SK-N-SH (cell line): ENCODE measurements at regions not wholly inside any gene's neighbourhood (a gene's known extent, or its start where the extent isn't known, plus 50 kb on each side); places are given as distances from the start of the nearest gene placed in this dataset.

Experiments used
- CTCF ChIA-PET: fragments of 300-600, 350-600 bp; formaldehyde crosslinking; extraction: SDS; loops from one replicate; lab custom pipeline; 2021; lab: Yijun Ruan, JAX
- POLR2A ChIA-PET: fragments of 350-600 bp; sonication (Branson Sonifier 250); formaldehyde crosslinking; extraction: SDS; loops from one replicate; lab custom pipeline; 2020; ENCODE audit warnings: antibody characterized with exemption, inconsistent platforms; lab: Yijun Ruan, JAX
- DNase-seq: peaks from one replicate; pipeline ENCODE4 v3.0.0; 2012
- H2AFZ ChIP-seq: fragments of 200-600 bp; sonication (generic); 2 replicates; pipeline ENCODE4 v1.8.1; 2016; ENCODE audit warnings: antibody characterized with exemption, mild to moderate bottlenecking, low read depth
- H3F3A ChIP-seq: fragments of 200-600 bp; sonication (generic); replicated peaks from 2 replicates; pipeline ENCODE3; 2016; ENCODE audit warnings: antibody characterized with exemption, mild to moderate bottlenecking; ENCODE audit not compliant: insufficient read depth
- H3K27ac ChIP-seq, 2 experiments: fragments of 200-500 bp in 1 of 2; fragments of 200-600 bp in 1 of 2; sonication (Bioruptor generic) in 1 of 2; sonication (generic), shearing (Covaris generic) in 1 of 2; 2 replicates each; pipeline versions ENCODE4 v1.5.1 to v1.6.1; 2014 to 2016; ENCODE audit warnings: low read depth in 2 of 2, inconsistent platforms in 1 of 2, low read length in 1 of 2, mild to moderate bottlenecking in 1 of 2, mixed read lengths in 1 of 2
- H3K27me3 ChIP-seq: fragments of 200-600 bp; sonication (generic), shearing (Covaris generic); 2 replicates; pipeline ENCODE4 v1.6.1; 2016; ENCODE audit warnings: mixed run types; ENCODE audit not compliant: insufficient read depth
- H3K36me3 ChIP-seq, 2 experiments: fragments of 200-500 bp in 1 of 2; fragments of 200-600 bp in 1 of 2; sonication (Bioruptor generic) in 1 of 2; sonication (generic) in 1 of 2; replicated peaks in 1 of 2; 2 replicates each; pipeline versions ENCODE3 to v1.5.1; 2014 to 2016; ENCODE audit warnings: low read length in 1 of 2, mild to moderate bottlenecking in 1 of 2; ENCODE audit not compliant: insufficient read depth in 2 of 2, control insufficient read depth in 1 of 2
- H3K4me1 ChIP-seq, 2 experiments: fragments of 200-500 bp in 1 of 2; fragments of 200-600 bp in 1 of 2; sonication (Bioruptor generic) in 1 of 2; sonication (generic), shearing (Covaris generic) in 1 of 2; 2 replicates each; pipeline versions ENCODE4 v1.5.1 to v1.6.1; 2014 to 2016; ENCODE audit warnings: low read depth in 1 of 2, low read length in 1 of 2, mixed run types in 1 of 2; ENCODE audit not compliant: insufficient read depth in 2 of 2, control insufficient read depth in 1 of 2
- H3K4me2 ChIP-seq: fragments of 200-600 bp; sonication (generic), shearing (Covaris generic); 2 replicates; pipeline ENCODE4 v1.6.1; 2017; ENCODE audit warnings: mixed run types
- H3K4me3 ChIP-seq, 2 experiments: fragments of 200-500 bp in 1 of 2; fragments of 200-600 bp in 1 of 2; sonication (Bioruptor generic) in 1 of 2; sonication (generic), shearing (Covaris generic) in 1 of 2; 2 replicates each; pipeline versions ENCODE4 v1.5.1 to v1.8.1; 2014 to 2016; ENCODE audit warnings: low read depth in 2 of 2, inconsistent platforms in 1 of 2, low read length in 1 of 2, mild to moderate bottlenecking in 1 of 2, mixed read lengths in 1 of 2, moderate library complexity in 1 of 2
- H3K79me2 ChIP-seq: fragments of 200-600 bp; sonication (generic); 2 replicates; pipeline ENCODE4 v1.8.1; 2017; ENCODE audit warnings: mild to moderate bottlenecking; ENCODE audit not compliant: insufficient read depth
- H3K9ac ChIP-seq: fragments of 200-600 bp; sonication (generic); 2 replicates; pipeline ENCODE4 v1.6.1; 2017; ENCODE audit warnings: mixed run types
- H3K9me2 ChIP-seq: fragments of 200-600 bp; sonication (generic); 2 replicates; pipeline ENCODE4 v1.6.1; 2017; ENCODE audit warnings: mixed run types
- H3K9me3 ChIP-seq: fragments of 200-600 bp; sonication (generic); 2 replicates; pipeline ENCODE4 v1.6.1; 2017; ENCODE audit warnings: mixed run types, mild to moderate bottlenecking, moderate library complexity
- H4K20me1 ChIP-seq: fragments of 200-600 bp; sonication (generic); 2 replicates; pipeline ENCODE4 v1.6.1; 2017; ENCODE audit warnings: mild to moderate bottlenecking, mixed run types; ENCODE audit not compliant: insufficient read depth
- CHD2 ChIP-seq: fragments of 150-350 bp; IDR thresholded peaks from 2 replicates; pipeline ENCODE4 v1.6.1; 2018; ENCODE audit warnings: low read length; ENCODE audit not compliant: partially characterized antibody
- CTCF ChIP-seq: fragments of 200-600 bp; sonication (generic); IDR thresholded peaks from 2 replicates; pipeline ENCODE4 v1.6.1; 2017; ENCODE audit warnings: antibody characterized with exemption, mild to moderate bottlenecking, moderate library complexity
- ELF1 ChIP-seq: IDR thresholded peaks from 2 replicates; pipeline ENCODE4 v1.4.0; 2012
- EP300 ChIP-seq, 2 experiments: IDR thresholded peaks; 2 replicates each; pipeline versions ENCODE4 v1.4.0 to v1.6.1; 2012; ENCODE audit warnings: borderline replicate concordance in 1 of 2, low read depth in 1 of 2, low read length in 1 of 2
- EZH2phosphoT487 ChIP-seq: fragments of 200-600 bp; sonication (generic); IDR thresholded peaks from 2 replicates; pipeline ENCODE4 v1.6.1; 2017; ENCODE audit warnings: low read depth, mixed run types, mild to moderate bottlenecking, antibody characterized with exemption, moderate library complexity, borderline replicate concordance
- GABPA ChIP-seq: IDR thresholded peaks from 2 replicates; pipeline ENCODE4 v1.4.0; 2012; ENCODE audit warnings: low read depth, mild to moderate bottlenecking
- GATA2 ChIP-seq: sonication (generic); formaldehyde crosslinking; IDR thresholded peaks from 2 replicates; pipeline ENCODE4 v1.5.0; 2020; ENCODE audit warnings: mild to moderate bottlenecking, missing genetic modification reagents
- IRF3 ChIP-seq: fragments of 150-350 bp; IDR thresholded peaks from 2 replicates; pipeline ENCODE4 v1.6.1; 2016; ENCODE audit warnings: mild to moderate bottlenecking, low read depth, low read length
- JUND ChIP-seq: IDR thresholded peaks from 2 replicates; pipeline ENCODE4 v1.4.0; 2012
- MEF2A ChIP-seq: IDR thresholded peaks from 2 replicates; pipeline ENCODE4 v1.4.0; 2012; ENCODE audit warnings: low read depth, borderline replicate concordance
- NFIC ChIP-seq: IDR thresholded peaks from 2 replicates; pipeline ENCODE4 v1.4.0; 2012; ENCODE audit warnings: borderline replicate concordance
- REST ChIP-seq: IDR thresholded peaks from 2 replicates; pipeline ENCODE4 v1.6.1; 2012; ENCODE audit warnings: mild to moderate bottlenecking, low read depth, low read length, moderate library complexity
- SMC3 ChIP-seq: IDR thresholded peaks from 2 replicates; pipeline ENCODE4 v1.6.1; 2012; ENCODE audit warnings: low read depth, low read length, improper control_type of control experiment
- TAF1 ChIP-seq: IDR thresholded peaks from 2 replicates; pipeline ENCODE4 v1.6.1; 2012; ENCODE audit warnings: low read depth, mild to moderate bottlenecking, low read length, moderate library complexity, borderline replicate concordance
- TCF12 ChIP-seq: IDR thresholded peaks from 2 replicates; pipeline ENCODE4 v1.4.0; 2012
- TEAD4 ChIP-seq: IDR thresholded peaks from 2 replicates; pipeline ENCODE4 v1.4.0; 2012; ENCODE audit warnings: mild to moderate bottlenecking, borderline replicate concordance; ENCODE audit not compliant: insufficient read depth
- USF1 ChIP-seq: IDR thresholded peaks from 2 replicates; pipeline ENCODE4 v1.4.0; 2012; ENCODE audit warnings: low read depth, borderline replicate concordance
- YY1 ChIP-seq: IDR thresholded peaks from 2 replicates; pipeline ENCODE4 v1.4.0; 2012; ENCODE audit warnings: low read depth, mild to moderate bottlenecking
- ZBTB33 ChIP-seq: IDR thresholded peaks from 2 replicates; pipeline ENCODE4 v1.4.0; 2012; ENCODE audit warnings: low read depth, borderline replicate concordance
- WGBS: methylation state at CpG from one replicate; pipeline ENCODE4 v1.1.6; 2017; ENCODE audit warnings: low lambda C conversion rate; 5-methylcytosine and 5-hydroxymethylcytosine counted together

- H3K4me1 ChIP-seq: peaks cover 0 to 11% of the 10 kb centered on the region in 2 experiments; a peak in 1 of 4 replicates
- no peaks in the 10 kb centered on the region for H3F3A ChIP-seq
- TF ChIP-seq EP300 (IDR thresholded peaks at IDR 0.05; ENCODE audit: borderline replicate concordance in 1 of 2, low read depth in 1 of 2, low read length in 1 of 2): no peak
- TF ChIP-seq TCF12: no peak
- no peak for TF ChIP-seq REST
- TF ChIP-seq IRF3: no peak
- TF ChIP-seq MEF2A: no peak
- no peak for TF ChIP-seq CTCF
- no peak for TF ChIP-seq SMC3
- TF ChIP-seq TEAD4: no peak
- TF ChIP-seq EZH2phosphoT487: no peak
- TF ChIP-seq YY1: no peak
- TF ChIP-seq NFIC: no peak
- no peak for TF ChIP-seq ZBTB33
- no peak for TF ChIP-seq ELF1
- TF ChIP-seq GABPA: no peak
- TF ChIP-seq GATA2 (CRISPR knock-in tag): no peak
- TF ChIP-seq JUND: no peak
- TF ChIP-seq CHD2: no peak
- no peak for TF ChIP-seq USF1
- no peak for TF ChIP-seq TAF1
- TF ChIP-seq, all 33 proteins: peak for 0
- H3K9me2 ChIP-seq: no peaks in the 10 kb centered on the region
- no peak overlapping the region for H2AFZ ChIP-seq
- no peaks in the 10 kb centered on the region for H4K20me1 ChIP-seq
- 7% methylated on average over 1 of the region's 1 CpG for WGBS
- POLR2A ChIA-PET: no interaction called here
- no peak overlapping the region for H3K4me2 ChIP-seq
- H3K36me3 ChIP-seq: no peaks in the 10 kb centered on the region
- no peak for DNase-seq
- CTCF ChIA-PET: no interaction called here
- no peak overlapping the region for H3K4me3 ChIP-seq
- H3K27me3 ChIP-seq: no peaks in the 10 kb centered on the region
- H3K9ac ChIP-seq: no peak overlapping the region
- H3K27ac ChIP-seq: no peak overlapping the region
- H3K9me3 ChIP-seq: no peaks in the 10 kb centered on the region
- H3K79me2 ChIP-seq: no peaks in the 10 kb centered on the region
Measured at GRCh38 chr2:220270481-220271070, 643.1 kb downstream of the SLC4A3 start.
